Pulmonary artery endothelial cell (primary cell): ENCODE measurements at regions not wholly inside any gene's neighbourhood (a gene's known extent, or its start where the extent isn't known, plus 50 kb on each side); places are given as distances from the start of the nearest gene placed in this dataset.
"Not testable (repeated sequence)": the region's sequence is repeated elsewhere in the genome, so short reads cannot be mapped to it uniquely, and the experiment has no call there.

ENCODE experiments used
- DNase-seq: peaks from one replicate; pipeline ENCODE4 v3.0.0-alpha.2; 2011; ENCODE audit warnings: low read depth, low spot score

- DNase-seq, result no peak
Observed at GRCh38 chr7:119562839-119563238, 710.1 kb upstream of the KCND2 start.

GRCh38 chr7:119571666-119572065 is 701.3 kb upstream of the KCND2 start:
- no peak for DNase-seq

- no peak for DNase-seq
Observed at GRCh38 chr7:119572132-119572531, 700.8 kb upstream of the KCND2 start.

GRCh38 chr7:119572541-119572940 is 700.4 kb upstream of the KCND2 start:
- no peak for DNase-seq

GRCh38 chr7:119578116-119578515 is 694.9 kb upstream of the KCND2 start:
- no peak for DNase-seq

GRCh38 chr7:119594956-119595355 is 678.0 kb upstream of the KCND2 start:
- no peak for DNase-seq

GRCh38 chr7:119596651-119597050 is 676.3 kb upstream of the KCND2 start:
- no peak for DNase-seq

- no peak for DNase-seq
Observed at GRCh38 chr7:119606297-119606696, 666.7 kb upstream of the KCND2 start.

- no peak for DNase-seq
Observed at GRCh38 chr7:119620769-119621168, 652.2 kb upstream of the KCND2 start.

GRCh38 chr7:119623427-119623826 is 649.5 kb upstream of the KCND2 start:
- no peak for DNase-seq

- no peak for DNase-seq
Observed at GRCh38 chr7:119630406-119630969, 642.5 kb upstream of the KCND2 start.

GRCh38 chr7:119633812-119634211 is 639.2 kb upstream of the KCND2 start:
- not testable (repeated sequence) for DNase-seq

GRCh38 chr7:119640326-119640725 is 632.6 kb upstream of the KCND2 start:
- no peak for DNase-seq

GRCh38 chr7:119640861-119641260 is 632.1 kb upstream of the KCND2 start:
- no peak for DNase-seq

- DNase-seq, result no peak
Observed at GRCh38 chr7:119643558-119643957, 629.4 kb upstream of the KCND2 start.

- DNase-seq, result no peak
Observed at GRCh38 chr7:119647286-119647685, 625.7 kb upstream of the KCND2 start.

- DNase-seq, result not testable (repeated sequence)
Observed at GRCh38 chr7:119648752-119649151, 624.2 kb upstream of the KCND2 start.

- DNase-seq, result no peak
Observed at GRCh38 chr7:119660080-119660479, 612.9 kb upstream of the KCND2 start.

GRCh38 chr7:119664601-119665000 is 608.4 kb upstream of the KCND2 start:
- DNase-seq, result peak; percentile 1

GRCh38 chr7:119665796-119666195 is 607.2 kb upstream of the KCND2 start:
- no peak for DNase-seq

GRCh38 chr7:119681336-119681735 is 591.6 kb upstream of the KCND2 start:
- DNase-seq, result no peak

GRCh38 chr7:119684763-119685162 is 588.2 kb upstream of the KCND2 start:
- DNase-seq, result no peak

- DNase-seq, result no peak
Observed at GRCh38 chr7:119685906-119686305, 587.1 kb upstream of the KCND2 start.

- no peak for DNase-seq
Observed at GRCh38 chr7:119688831-119689230, 584.1 kb upstream of the KCND2 start.
